NCI-H2227 (cell line): ENCODE measurements at regions not wholly inside any gene's neighbourhood (a gene's known extent, or its start where the extent isn't known, plus 50 kb on each side); places are given as distances from the start of the nearest gene placed in this dataset.
"Not testable (repeated sequence)": the region's sequence is repeated elsewhere in the genome, so short reads cannot be mapped to it uniquely, and the experiment has no call there.

Source experiments
- DNase-seq: peaks from one replicate; lab custom pipeline; 2025; ENCODE audit not compliant: unreplicated experiment; lab: John Stamatoyannopoulos, UW

DNA sequence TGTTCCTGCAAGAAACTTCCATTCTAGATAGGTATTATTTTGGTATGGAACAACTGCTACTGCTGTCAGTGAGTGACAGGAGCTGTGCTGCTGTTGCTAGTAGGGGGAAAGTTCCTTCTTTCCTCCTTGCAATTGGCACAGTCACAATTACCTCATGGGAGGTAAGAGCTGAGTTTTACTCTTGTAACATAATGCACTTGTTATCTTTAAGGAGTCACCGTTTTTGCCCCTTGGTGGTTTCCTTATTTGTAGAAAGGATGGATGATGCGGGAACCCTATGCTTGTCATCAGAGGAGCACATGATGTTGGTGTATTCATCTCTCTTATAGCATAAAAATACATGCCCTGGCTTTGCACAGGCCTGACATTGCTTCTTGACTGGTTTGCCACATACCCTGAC, 234.7 kb upstream of the NPY start:
- no peak for DNase-seq

- no peak for DNase-seq
These were observed 232.9 kb upstream of the NPY start for GRCh38 chr7:24050991-24051560.

GRCh38 chr7:24051651-24052050, 232.3 kb upstream of the NPY start:
- DNase-seq = no peak

DNA sequence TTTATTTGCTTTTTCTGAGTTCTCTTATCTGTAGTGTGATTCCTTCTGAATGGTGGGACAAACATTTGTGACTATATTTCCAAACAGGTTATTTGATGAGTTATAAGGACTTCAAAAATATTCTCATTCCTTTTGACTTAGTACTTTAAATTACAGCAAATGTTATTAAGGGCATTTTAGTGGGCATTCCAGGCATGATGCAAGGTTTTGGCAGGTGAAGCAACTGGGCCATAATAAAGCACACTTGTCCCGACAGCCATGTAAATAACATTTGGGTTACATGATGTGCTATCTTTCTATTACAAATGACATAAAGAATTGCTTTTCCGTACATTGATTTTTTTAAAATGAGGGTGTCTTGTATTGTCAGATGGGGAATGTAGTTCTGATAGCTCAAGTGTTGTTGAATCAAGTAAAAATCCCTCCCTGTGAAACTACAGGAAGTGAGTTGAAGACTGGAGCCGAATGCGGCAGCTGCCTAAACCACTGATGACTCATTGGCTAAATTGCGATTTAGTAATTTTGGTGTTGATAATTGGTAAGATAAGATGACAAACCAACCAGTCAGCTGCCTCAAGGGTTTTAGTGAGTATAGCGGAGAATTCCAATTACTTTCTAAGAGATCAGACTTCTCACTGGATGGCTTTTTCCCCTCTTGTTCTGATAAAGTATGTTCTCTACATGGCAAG, 231.3 kb upstream of the NPY start:
- DNase-seq = no peak

DNA sequence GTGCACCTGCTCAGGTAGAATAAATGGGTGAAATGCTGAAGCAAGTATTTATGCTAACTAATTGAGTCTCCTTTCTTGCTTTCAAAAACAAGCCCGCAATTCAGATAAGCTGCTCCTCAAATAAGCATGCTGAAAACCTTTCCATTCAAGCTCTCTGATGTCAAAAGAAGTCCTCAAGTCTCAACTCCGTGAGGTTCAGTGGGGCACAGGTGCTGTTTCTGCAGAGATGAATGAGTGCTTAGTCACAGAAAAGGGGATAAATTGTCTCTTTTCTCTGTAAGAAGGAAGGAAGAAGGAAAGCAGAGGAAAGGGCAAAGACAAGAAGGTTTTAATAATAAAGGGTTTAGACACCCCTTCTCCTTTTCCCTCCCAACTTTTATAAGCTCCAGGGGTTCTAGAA, 229.8 kb upstream of the NPY start:
- no peak for DNase-seq

DNA sequence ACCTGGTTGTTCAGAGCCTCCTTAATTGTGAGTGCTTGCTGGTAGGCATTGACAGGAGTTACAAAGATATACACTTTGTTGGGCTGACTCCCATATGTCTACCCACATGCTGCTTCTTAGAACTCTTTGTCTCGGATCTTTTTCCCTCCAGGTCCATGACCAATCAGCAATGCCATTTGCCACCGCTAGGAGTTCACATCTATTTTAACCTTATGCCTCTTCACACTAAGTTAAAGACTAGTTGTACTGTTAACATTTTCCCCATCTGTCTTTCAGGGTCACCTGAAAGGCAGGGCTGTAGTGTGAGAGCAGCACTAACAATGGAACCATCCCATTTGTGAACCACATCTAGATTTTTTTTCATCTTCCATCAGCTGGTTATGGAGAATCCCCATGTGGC, 226.7 kb upstream of the NPY start:
- no peak for DNase-seq

DNA sequence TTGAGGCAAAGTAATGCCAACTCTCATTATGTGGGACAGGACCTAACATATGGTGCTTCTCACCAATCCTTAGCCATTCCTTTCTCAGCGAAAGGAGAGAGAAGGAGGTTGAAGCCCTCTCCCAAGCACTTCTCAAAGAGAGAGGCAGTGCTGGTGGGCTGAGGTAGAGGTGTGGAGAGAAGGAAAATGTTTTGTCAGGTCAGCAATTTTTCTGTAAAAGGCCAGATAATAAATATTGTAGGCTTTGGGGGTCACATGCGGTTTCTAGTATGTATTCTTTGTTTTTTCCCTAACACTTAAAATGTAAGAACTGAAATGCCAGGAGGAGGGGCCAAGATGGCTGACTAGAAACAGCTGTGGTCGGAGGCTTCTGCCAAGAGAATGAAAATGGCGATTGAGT, 225.0 kb upstream of the NPY start:
- no peak for DNase-seq

DNA sequence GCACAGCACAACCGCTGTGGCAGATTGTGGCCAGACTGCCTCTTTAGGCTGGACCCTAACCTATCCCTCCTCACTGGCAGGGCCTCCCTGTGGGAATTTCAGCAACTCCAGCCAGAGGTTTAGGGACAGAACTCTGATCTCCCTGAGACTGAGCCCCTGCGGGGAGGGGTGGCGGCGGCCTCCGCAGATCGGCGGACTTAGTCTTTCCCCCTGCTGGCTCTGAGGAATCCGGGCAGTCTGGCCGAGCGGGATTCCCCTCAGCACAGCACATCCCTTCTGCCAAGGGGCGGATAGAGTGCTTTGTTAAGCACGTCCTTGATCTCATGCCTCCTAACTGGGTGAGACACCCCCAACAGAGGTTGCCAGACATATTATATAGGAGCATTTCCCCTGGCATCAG, 224.2 kb upstream of the NPY start:
- DNase-seq = no peak

DNA sequence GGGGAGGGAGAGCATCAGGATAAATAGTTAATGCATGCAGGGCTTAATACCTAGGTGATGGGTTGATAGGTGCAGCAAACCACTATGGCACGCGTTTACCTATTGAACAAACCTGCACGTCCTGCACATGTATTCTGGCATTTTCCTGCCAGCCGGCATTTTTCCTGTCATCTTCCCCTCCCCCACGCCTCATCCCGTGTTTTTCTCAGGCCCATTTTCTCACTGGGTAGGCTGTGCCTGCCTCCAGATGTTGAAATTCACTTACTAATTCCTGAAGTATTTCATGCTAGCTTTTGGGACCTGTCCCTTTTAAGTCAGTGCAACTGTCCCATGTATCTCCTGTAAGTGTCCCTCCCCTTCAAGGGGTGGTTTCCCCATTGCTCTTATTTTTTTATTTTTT, 220.3 kb upstream of the NPY start:
- DNase-seq = no peak

DNA sequence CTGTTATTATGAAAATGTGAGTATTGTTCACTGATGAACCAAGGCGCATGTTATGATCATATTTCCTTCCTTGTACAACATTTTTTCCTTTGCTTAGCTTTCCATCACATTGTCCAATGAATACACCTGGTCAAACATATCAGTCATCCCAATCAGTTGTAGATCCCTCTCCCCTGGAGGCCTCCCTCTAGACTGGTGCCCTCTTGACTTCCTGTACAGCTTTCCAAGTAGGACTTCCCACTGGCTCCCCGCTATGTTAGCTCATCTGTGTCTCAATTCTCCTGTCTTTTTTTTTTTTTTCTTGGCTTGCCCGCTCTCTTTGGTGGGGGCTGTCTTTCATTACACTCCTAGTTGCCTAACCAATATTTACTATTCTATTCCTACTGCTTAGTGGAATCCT, 214.2 kb upstream of the NPY start:
- DNase-seq = no peak

DNA sequence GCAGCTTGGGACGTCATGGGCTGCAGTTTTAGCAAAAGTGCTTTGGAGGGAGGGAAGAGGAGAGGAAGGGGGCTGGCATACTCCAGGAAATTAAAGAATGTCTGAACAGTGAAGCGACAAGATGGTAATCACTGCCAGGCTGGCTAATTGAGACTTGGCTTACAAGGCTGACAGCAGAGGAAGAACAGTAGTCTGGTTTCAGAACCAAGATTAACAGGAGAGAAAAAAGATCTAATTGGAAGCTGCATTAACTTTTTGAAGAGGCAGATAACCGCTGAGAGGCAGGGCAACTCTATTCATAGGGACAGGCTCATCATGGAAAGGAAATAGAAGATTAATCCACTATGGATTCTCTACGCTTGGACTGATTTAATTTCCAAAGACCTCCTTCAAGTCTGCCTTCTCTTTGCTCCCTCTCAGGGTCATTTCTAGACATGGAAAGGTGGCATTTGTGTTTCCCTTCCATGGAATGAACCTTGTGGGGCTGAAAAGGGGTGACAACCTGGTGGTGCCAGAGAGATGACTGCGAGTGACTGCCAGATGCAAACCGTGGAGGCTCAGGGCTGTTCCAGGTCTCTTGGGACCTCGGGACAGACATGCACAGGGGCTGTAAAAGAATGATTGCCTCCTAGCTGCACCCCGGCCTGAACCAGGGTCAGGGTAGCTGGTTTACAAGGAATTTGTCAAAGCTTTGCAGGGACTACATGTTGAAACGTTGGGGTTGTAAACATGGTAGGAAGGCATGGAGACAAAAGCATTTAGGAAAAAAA, 210.2 kb upstream of the NPY start:
- no peak for DNase-seq

DNA sequence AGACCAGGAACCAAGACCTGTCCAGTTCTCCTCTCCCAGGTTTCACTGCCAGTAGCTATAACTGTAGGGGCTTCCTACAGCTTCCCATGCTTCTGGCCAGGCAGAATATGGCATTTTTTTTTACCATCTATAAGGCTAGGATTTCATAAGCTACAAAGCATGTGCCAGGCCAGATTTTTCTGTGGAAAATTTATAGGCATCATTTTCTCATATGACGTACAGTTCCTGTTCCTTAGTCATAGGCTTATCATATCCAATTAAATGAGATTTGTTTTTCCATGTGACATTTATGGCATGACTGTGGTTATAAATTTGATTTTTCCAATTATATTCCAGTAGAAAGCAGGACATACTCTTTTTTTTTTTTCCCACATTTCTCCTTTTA, 208.6 kb upstream of the NPY start:
- DNase-seq = no peak

DNA sequence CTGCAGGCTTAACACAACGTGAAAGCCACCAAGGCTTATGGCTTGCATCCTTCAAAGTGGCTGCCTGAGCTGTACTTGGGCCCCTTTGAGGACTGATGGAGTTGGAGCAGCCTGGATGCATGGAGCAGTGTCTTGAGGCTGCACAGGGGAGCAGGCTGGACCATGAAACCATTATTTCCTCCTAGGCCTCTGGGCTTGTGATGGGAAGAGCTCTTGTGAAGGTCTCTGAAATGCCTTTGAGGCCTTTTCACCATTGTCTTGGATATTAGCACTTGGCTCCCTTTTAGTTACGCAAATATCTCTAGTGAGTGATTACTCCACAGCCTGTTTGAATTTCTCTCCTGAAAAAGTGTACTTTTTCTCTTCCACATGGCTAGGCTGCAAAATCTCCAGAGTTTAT, 201.2 kb upstream of the NPY start:
- no peak for DNase-seq

- DNase-seq = no peak
These were observed 181.0 kb upstream of the NPY start for GRCh38 chr7:24102988-24103387.

- DNase-seq = no peak
These were observed 175.0 kb upstream of the NPY start for GRCh38 chr7:24108906-24109376.

DNA sequence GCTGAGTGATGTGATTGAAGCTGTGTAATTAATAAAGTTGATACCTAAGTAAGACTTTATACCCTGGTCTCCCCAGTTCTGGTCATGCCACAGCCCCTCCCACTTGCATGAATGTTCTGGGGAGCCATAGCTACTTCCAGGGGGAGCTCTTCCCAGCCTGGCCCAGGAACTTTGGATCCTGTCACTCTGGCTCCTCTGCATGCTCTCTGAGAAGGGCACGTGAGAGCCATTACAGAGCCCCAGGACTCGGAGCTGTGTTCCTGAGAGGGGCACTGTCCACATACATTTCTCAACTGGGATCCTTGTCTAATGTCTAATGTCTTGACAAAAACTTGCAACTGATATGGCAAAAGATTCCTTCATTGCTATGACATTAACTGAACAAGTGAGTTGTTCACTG, 173.9 kb upstream of the NPY start:
- no peak for DNase-seq

- no peak for DNase-seq
These were observed 170.5 kb upstream of the NPY start for GRCh38 chr7:24113506-24113905.

DNA sequence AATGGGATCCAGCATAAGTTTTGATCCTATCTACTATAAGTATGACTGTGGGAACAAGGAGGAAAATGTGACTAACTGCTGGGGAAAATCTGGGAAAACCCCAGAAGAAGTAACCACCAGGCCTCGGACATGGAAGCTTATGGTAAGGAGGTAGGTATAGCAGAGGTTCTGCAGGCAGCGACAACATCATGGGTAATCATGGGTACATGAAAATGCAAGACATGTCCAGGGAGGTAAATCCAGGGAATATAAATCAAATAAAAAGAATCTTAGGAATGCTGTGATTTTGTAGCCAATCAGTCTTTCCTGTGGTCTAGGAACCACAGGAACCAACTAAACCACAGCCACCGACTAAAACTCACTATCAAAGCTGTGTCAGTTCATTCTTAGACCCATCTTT, 168.3 kb upstream of the NPY start:
- DNase-seq = no peak

DNA sequence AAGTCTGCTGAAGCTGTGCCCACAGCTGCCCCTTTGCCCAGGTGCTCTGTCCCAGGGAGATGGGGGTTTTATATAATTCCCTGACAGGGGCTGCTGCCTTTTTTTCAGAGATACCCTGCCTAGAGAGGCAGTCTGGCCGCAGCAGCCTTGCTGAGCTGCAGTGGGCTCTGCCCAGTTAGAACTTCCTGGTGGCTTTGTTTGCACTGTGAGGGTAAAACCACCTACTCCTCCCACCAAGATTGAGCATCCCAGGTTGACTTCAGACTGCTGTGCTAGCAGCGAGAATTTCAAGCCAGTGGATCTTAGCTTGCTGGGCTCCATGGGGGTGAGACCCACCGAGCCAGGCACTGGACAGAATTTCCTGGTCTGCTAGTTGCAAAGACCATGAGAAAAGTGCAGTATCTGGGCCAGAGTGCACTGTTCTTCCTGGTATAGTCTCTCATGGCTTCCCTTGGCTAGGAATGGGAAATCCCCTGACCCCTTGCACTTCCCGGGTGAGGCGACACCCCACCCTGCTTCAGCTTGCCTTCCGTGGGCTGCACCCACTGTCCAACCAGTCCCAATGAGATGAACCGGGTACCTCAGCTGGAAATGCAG, 166.0 kb upstream of the NPY start:
- not testable (repeated sequence) for DNase-seq

GRCh38 chr7:24119852-24120251, 164.1 kb upstream of the NPY start:
- no peak for DNase-seq

DNA sequence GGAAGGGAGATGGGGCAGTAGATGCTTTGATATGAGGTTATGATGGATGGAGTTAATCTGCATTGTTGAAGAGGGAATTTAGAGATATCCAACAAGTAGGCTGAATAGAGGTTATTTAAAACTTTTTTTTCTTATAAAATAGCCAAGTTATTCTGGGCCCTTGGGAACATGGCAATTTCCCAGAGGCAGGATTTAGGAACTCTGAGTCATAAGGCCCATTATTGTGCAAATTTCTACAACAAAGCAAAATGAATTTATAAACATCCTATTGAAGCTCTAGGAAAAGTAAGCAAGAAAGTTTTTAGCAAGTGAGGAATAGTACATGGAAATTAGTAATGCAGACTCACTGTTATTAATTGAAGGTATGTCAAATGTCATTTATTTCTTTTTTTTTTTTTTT, 160.9 kb upstream of the NPY start:
- no peak for DNase-seq

- DNase-seq = no peak
These were observed 158.2 kb upstream of the NPY start for GRCh38 chr7:24125765-24126164.
